Osteoblast (primary cell): ENCODE measurements at regions not wholly inside any gene's neighbourhood (a gene's known extent, or its start where the extent isn't known, plus 50 kb on each side); places are given as distances from the start of the nearest gene placed in this dataset.

Experiments
- DNase-seq: peaks from one replicate; pipeline ENCODE4 v3.0.0; 2011; ENCODE audit warnings: low spot score, mixed read lengths; ENCODE audit not compliant: insufficient read length; ENCODE audit errors: missing footprints
- H2AFZ ChIP-seq: 2 replicates; pipeline ENCODE4 v1.6.0; 2011; ENCODE audit warnings: mild to moderate bottlenecking, low read length
- H3K27ac ChIP-seq: 2 replicates; pipeline ENCODE4 v1.5.1; 2011; ENCODE audit warnings: mild to moderate bottlenecking, low read depth, low read length, moderate library complexity
- H3K27me3 ChIP-seq: 2 replicates; pipeline ENCODE4 v1.6.0; 2012; ENCODE audit warnings: mild to moderate bottlenecking, control low read depth, inconsistent platforms, low read length, moderate library complexity; ENCODE audit not compliant: insufficient read depth
- H3K36me3 ChIP-seq: 2 replicates; pipeline ENCODE4 v1.5.1; 2011; ENCODE audit warnings: mild to moderate bottlenecking, low read length, control low read depth, moderate library complexity; ENCODE audit not compliant: insufficient read depth
- H3K4me1 ChIP-seq: 2 replicates; pipeline ENCODE4 v1.5.1; 2011; ENCODE audit warnings: mild to moderate bottlenecking, low read length, control low read depth, moderate library complexity; ENCODE audit not compliant: insufficient read depth
- H3K4me2 ChIP-seq: 2 replicates; pipeline ENCODE4 v1.6.0; 2011; ENCODE audit warnings: mild to moderate bottlenecking, low read length; ENCODE audit not compliant: insufficient read depth
- H3K4me3 ChIP-seq: fragments of 200-600 bp; sonication (generic); 3 replicates; pipeline ENCODE4 v1.5.1; 2012; ENCODE audit warnings: mild to moderate bottlenecking, low read length, inconsistent platforms; ENCODE audit not compliant: insufficient read depth
- H3K79me2 ChIP-seq: 2 replicates; pipeline ENCODE4 v1.6.0; 2012; ENCODE audit warnings: mild to moderate bottlenecking, low read length, control low read depth, inconsistent platforms; ENCODE audit not compliant: insufficient read depth
- H3K9me3 ChIP-seq: 2 replicates; pipeline ENCODE4 v1.5.1; 2011; ENCODE audit warnings: low read depth, low read length, control low read depth
- H4K20me1 ChIP-seq: 2 replicates; pipeline ENCODE4 v1.6.0; 2012; ENCODE audit warnings: mild to moderate bottlenecking, low read length, control low read depth; ENCODE audit not compliant: insufficient read depth
- CTCF ChIP-seq: IDR thresholded peaks from 2 replicates; pipeline ENCODE4 v1.5.1; 2011; ENCODE audit warnings: mild to moderate bottlenecking, low read depth, low read length, moderate library complexity; ENCODE audit errors: extremely low read depth

GRCh38 chr16:52783616-52784015 lies 236.7 kb upstream of the TOX3 start:
- Histone ChIP-seq H3K9me3 (no peaks in the 10 kb centered on the region), H3K4me2 (no peak overlapping the region), H2AFZ (no peak overlapping the region), H3K27me3 (no peaks in the 10 kb centered on the region), H3K27ac (no peak overlapping the region), H3K4me3 (no peak overlapping the region), H3K4me1 (no peaks in the 10 kb centered on the region), H3K79me2 (no peaks in the 10 kb centered on the region), H3K36me3 (no peaks in the 10 kb centered on the region), H4K20me1 (no peaks in the 10 kb centered on the region)
- TF ChIP-seq CTCF = no peak
- no peak for DNase-seq

GRCh38 chr16:52781005-52781630 lies 234.2 kb upstream of the TOX3 start:
- no peak for DNase-seq
- Histone ChIP-seq H3K27ac (no peak overlapping the region), H3K4me2 (no peak overlapping the region), H3K27me3 (no peaks in the 10 kb centered on the region), H3K36me3 (no peaks in the 10 kb centered on the region), H3K4me1 (no peaks in the 10 kb centered on the region), H3K4me3 (no peak overlapping the region), H3K9me3 (no peaks in the 10 kb centered on the region), H4K20me1 (no peaks in the 10 kb centered on the region), H3K79me2 (no peaks in the 10 kb centered on the region), H2AFZ (no peak overlapping the region)
- no peak for TF ChIP-seq CTCF

GRCh38 chr16:52773026-52773425 lies 226.1 kb upstream of the TOX3 start:
- H3K4me2 ChIP-seq = no peak overlapping the region
- H3K27me3 ChIP-seq = no peaks in the 10 kb centered on the region
- no peaks in the 10 kb centered on the region for H4K20me1 ChIP-seq
- DNase-seq = no peak
- no peak for TF ChIP-seq CTCF
- no peak overlapping the region for H3K4me3 ChIP-seq
- H3K79me2 ChIP-seq = no peaks in the 10 kb centered on the region
- H3K9me3 ChIP-seq = no peaks in the 10 kb centered on the region
- no peaks in the 10 kb centered on the region for H3K4me1 ChIP-seq
- no peak overlapping the region for H3K27ac ChIP-seq
- no peaks in the 10 kb centered on the region for H3K36me3 ChIP-seq
- no peak overlapping the region for H2AFZ ChIP-seq

- no peak overlapping the region for H3K4me2 ChIP-seq
- DNase-seq = no peak
- TF ChIP-seq CTCF = no peak
- no peaks in the 10 kb centered on the region for H4K20me1 ChIP-seq
- H3K4me3 ChIP-seq = no peak overlapping the region
- no peaks in the 10 kb centered on the region for H3K27me3 ChIP-seq
- no peak overlapping the region for H2AFZ ChIP-seq
- no peak overlapping the region for H3K27ac ChIP-seq
- H3K9me3 ChIP-seq = no peaks in the 10 kb centered on the region
- no peaks in the 10 kb centered on the region for H3K36me3 ChIP-seq
- H3K79me2 ChIP-seq = no peaks in the 10 kb centered on the region
- no peaks in the 10 kb centered on the region for H3K4me1 ChIP-seq
Measured at GRCh38 chr16:52770828-52771227, 223.9 kb upstream of the TOX3 start.
